Pancreas (tissue), 10 donors: ENCODE measurements at regions not wholly inside any gene's neighbourhood (a gene's known extent, or its start where the extent isn't known, plus 50 kb on each side); places are given as distances from the start of the nearest gene placed in this dataset.
A peak's percentile ranks its signal among the peaks of the same experiment; 100 is the strongest.

Experiments
- ATAC-seq, 4 donors: fragments of 200-7000 bp; cut with Tn5 transposase; one replicate each; pipeline versions ENCODE4 v1.8.0 to v1.9.1; 2020; ENCODE audit warnings: mild to moderate bottlenecking in 4 of 4, moderate library complexity in 4 of 4
- DNase-seq, 6 donors: peaks; one replicate each; pipeline ENCODE4 v3.0.0-alpha.2; 2020
- FAIRE-seq: peaks from 2 replicates; lab custom pipeline; 2012; peaks lifted over from hg19 to GRCh38; lab: Jason Lieb, UNC
- H3K27ac ChIP-seq, 4 donors: fragments of 200-600 bp; sonication (generic); 1 replicate in 3 of 4; 2 replicates in 1 of 4; pipeline versions ENCODE4 v1.5.0 to v1.8.0; 2020
- H3K27me3 ChIP-seq, 4 donors: fragments of 200-600 bp; one replicate each; pipeline ENCODE4 v1.8.0; 2021
- H3K36me3 ChIP-seq, 3 donors: fragments of 200-600 bp; sonication (generic) in 1 of 3; one replicate each; pipeline versions ENCODE4 v1.5.0 to v1.8.0; 2020 to 2021
- H3K4me1 ChIP-seq, 3 donors: fragments of 200-600 bp; one replicate each; pipeline ENCODE4 v1.8.0; 2021
- H3K4me3 ChIP-seq, 4 donors: fragments of 200-600 bp; sonication (generic) in 2 of 4; one replicate each; pipeline versions ENCODE4 v1.5.0 to v1.8.0; 2020 to 2021
- H3K9me3 ChIP-seq, 4 donors: fragments of 200-600 bp; one replicate each; pipeline ENCODE4 v1.8.0; 2021
- WGBS, 2 donors: extraction: QIAGEN DNeasy Blood & Tissue Kit; methylation state at CpG; one replicate each; pipeline ENCODE4 v1.1.7; 2013; 5-methylcytosine and 5-hydroxymethylcytosine counted together
- intact Hi-C, 3 donors: fragments of 100-400 bp; cut with DNase I; formaldehyde crosslinking; loops; one replicate each; pipeline versions ENCODE4 v1.11.1 to v1.14.2; 2022
- TF ChIP-seq, protein P1 (sequence below), 4 donors: fragments of 200-600 bp; sonication (generic) in 3 of 4; IDR thresholded peaks; one replicate each; pipeline versions ENCODE4 v1.5.0 to v1.8.0; 2021; ENCODE audit warnings: antibody characterized with exemption in 4 of 4
- donor health status: healthy with polysubstance abuse.
- donor health status: DM: no; HTN: no; CAD: no; lungs with moderate emphysema.
- donor health status: DM: no; HTN: no; CAD: no.
- donor health status: control.
- donor health status: control.
- donor health status: Bipolar disorder and iron deficiency.
- donor health status: DM: yes; HTN: yes; CAD: no.
- donor health status: DM: no; HTN: no; CAD: no.
- donor health status: DM: no; HTN: no; CAD: no.
- donor health status: DM: yes; HTN: yes; CAD: no.

DNA sequence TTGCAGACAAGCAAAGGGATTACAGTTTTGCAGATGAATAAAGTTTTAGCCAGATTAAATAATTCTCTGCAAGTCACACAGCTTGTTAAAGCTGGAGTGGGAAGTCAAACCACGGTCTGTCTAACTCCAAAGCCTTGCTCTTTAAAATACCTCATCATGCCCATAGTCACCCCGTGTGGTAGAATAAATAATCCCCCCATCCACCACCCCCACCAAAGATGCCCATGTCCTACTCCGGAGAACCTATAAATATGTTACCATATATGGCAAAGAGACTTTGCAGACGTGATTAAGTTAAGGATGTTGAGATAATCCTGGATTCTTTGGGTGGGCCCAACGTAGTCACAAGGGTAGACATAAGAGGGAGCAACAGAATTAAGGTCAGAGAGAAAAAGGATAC lies 118.7 kb downstream of the BEND2 start:
- DNase-seq: no peak
- TF ChIP-seq, protein P1, sequence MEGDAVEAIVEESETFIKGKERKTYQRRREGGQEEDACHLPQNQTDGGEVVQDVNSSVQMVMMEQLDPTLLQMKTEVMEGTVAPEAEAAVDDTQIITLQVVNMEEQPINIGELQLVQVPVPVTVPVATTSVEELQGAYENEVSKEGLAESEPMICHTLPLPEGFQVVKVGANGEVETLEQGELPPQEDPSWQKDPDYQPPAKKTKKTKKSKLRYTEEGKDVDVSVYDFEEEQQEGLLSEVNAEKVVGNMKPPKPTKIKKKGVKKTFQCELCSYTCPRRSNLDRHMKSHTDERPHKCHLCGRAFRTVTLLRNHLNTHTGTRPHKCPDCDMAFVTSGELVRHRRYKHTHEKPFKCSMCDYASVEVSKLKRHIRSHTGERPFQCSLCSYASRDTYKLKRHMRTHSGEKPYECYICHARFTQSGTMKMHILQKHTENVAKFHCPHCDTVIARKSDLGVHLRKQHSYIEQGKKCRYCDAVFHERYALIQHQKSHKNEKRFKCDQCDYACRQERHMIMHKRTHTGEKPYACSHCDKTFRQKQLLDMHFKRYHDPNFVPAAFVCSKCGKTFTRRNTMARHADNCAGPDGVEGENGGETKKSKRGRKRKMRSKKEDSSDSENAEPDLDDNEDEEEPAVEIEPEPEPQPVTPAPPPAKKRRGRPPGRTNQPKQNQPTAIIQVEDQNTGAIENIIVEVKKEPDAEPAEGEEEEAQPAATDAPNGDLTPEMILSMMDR (IDR thresholded peaks at IDR 0.05): no peak
- H3K27me3 ChIP-seq: no peaks in the 10 kb centered on the region
- H3K36me3 ChIP-seq: no peaks in the 10 kb centered on the region
- H3K27ac ChIP-seq: no peak overlapping the region
- intact Hi-C loops: no loop called here
- no peak for FAIRE-seq
- WGBS, 2 donors: 42 to 44% methylated on average over 5 of the region's 5 CpGs
- ATAC-seq: no peak
- H3K4me3 ChIP-seq: no peak overlapping the region
- H3K9me3 ChIP-seq: no peaks in the 10 kb centered on the region
- no peaks in the 10 kb centered on the region for H3K4me1 ChIP-seq

DNA sequence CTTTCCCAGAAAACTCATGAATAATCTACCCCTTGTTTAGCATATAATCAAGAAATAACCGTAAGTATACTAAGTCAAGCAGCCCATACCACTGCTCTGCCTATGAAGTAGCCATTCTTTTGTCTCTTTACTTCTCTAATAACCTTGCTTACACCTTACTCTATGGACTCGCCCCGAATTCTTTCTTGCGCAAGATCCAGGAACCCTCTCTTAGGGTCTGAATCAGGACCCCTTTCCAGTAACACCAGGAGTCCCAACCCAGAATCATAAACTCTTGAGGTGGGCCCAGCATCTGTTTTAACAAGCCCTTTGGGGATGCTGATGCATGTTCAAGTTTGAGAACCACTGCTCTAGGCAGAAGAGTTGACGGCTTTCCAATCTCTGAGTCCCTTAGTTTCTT lies 119.6 kb downstream of the BEND2 start:
- Histone ChIP-seq H3K36me3 (no peaks in the 10 kb centered on the region), H3K27me3 (no peaks in the 10 kb centered on the region), H3K27ac (no peak overlapping the region), H3K4me3 (no peak overlapping the region), H3K4me1 (no peaks in the 10 kb centered on the region), H3K9me3 (no peaks in the 10 kb centered on the region)
- no peak for DNase-seq
- intact Hi-C loops: no loop called here
- FAIRE-seq: no peak
- TF ChIP-seq, protein P1 (IDR thresholded peaks at IDR 0.05): no peak
- no peak for ATAC-seq
- 82 to 85% methylated on average over 5 of the region's 5 CpGs for WGBS, 2 donors

DNA sequence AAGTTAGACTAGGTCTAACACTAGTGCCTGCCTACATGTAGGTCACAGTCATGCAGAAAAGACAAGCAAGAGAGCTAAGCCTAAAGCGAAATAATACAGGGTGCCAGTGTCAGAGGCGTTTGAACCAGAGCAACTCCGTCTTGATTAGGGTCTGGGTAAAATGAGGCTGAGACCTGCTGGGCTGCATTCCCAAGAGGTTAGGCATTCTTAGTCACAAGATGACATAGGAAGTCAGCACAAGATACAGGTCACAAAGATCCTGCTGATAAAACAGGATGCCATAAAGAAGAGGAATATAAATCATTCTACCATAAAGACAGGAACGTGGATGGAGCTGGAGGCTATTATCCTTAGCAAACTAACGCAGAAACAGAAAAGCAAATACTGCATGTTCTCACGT lies 120.9 kb downstream of the BEND2 start:
- Histone ChIP-seq H3K4me3 (no peak overlapping the region), H3K4me1 (no peaks in the 10 kb centered on the region), H3K27ac (no peak overlapping the region), H3K36me3 (no peaks in the 10 kb centered on the region), H3K9me3 (no peaks in the 10 kb centered on the region), H3K27me3 (no peaks in the 10 kb centered on the region)
- TF ChIP-seq, protein P1 (IDR thresholded peaks at IDR 0.05): no peak
- 30 to 38% methylated on average over 6 of the region's 6 CpGs for WGBS, 2 donors
- intact Hi-C loops: no loop called here
- FAIRE-seq (no peak), DNase-seq (no peak), ATAC-seq (no peak)

DNA sequence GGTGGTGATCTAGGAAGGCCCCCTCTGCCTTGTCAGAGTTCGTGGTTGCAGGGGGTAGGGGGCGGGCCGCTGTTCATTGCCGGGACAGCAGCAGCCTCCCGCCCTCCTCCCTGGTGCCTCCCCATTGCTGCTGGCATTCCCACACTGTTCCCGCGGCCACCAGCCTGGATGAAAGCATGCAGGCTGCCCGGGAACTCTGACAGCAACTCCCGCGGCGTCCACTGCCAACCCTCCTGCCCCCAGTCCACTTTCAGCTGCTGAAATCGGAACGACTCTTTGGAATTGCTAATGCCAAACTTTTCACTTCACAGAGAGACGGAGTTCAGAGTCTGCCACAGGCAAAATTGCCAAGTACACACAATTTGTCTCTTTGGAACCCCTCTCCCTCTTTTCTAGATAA lies 121.9 kb downstream of the BEND2 start:
- DNase-seq (peak in 1 of 6 donors; percentile 55), ATAC-seq (no peak), FAIRE-seq (no peak)
- 6 to 16% methylated on average over 14 of the region's 14 CpGs for WGBS, 2 donors
- Histone ChIP-seq H3K36me3 (no peaks in the 10 kb centered on the region), H3K4me3 (no peak overlapping the region), H3K9me3 (no peaks in the 10 kb centered on the region), H3K27me3 (no peaks in the 10 kb centered on the region), H3K4me1 (no peaks in the 10 kb centered on the region), H3K27ac (no peak overlapping the region)
- intact Hi-C loops: no loop called here
- TF ChIP-seq, protein P1 (IDR thresholded peaks at IDR 0.05): no peak

DNA sequence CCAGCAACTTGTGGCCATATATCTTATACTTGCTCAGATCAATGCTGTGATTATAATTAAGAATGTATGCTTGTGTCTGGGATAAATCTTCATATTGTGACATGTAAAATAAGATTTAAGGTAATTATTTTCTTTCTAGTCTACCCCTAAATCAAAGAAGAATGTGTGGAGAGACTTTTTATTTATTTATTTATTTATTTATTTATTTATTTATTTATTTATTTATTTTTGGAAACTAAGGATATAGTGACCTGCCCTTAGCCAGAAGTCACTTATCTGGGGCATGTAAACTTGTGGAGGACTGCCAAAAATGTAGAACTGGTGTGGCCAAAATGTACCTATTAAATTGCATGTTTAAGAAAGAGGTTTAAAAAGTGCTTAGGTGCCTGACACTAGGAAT lies 144.3 kb downstream of the BEND2 start:
- FAIRE-seq: no peak
- intact Hi-C loops: no loop called here
- Histone ChIP-seq H3K4me3 (no peak overlapping the region), H3K27ac (no peak overlapping the region), H3K36me3 (no peaks in the 10 kb centered on the region), H3K27me3 (peaks cover 0 to 8% (median 0%) of the 10 kb centered on the region in 4 donors), H3K9me3 (no peaks in the 10 kb centered on the region), H3K4me1 (no peaks in the 10 kb centered on the region)
- TF ChIP-seq, protein P1 (IDR thresholded peaks at IDR 0.05): no peak
- ATAC-seq: no peak
- DNase-seq: no peak
